CD14-positive monocyte (primary cell): ENCODE measurements at regions not wholly inside any gene's neighbourhood (a gene's known extent, or its start where the extent isn't known, plus 50 kb on each side); places are given as distances from the start of the nearest gene placed in this dataset.

Experiments
- DNase-seq, 3 donors: peaks; one replicate each; pipeline ENCODE4 v3.0.0-alpha.2; 2011 to 2022
- H2AFZ ChIP-seq: 2 replicates; pipeline ENCODE4 v1.6.0; 2012; ENCODE audit warnings: mild to moderate bottlenecking, low read depth, low read length, inconsistent platforms; ENCODE audit not compliant: insufficient read depth, poor library complexity, severe bottlenecking
- H3K27ac ChIP-seq, 2 donors: 1 replicate in 1 of 2; 2 replicates in 1 of 2; pipeline ENCODE4 v1.5.1; 2012 to 2013; ENCODE audit warnings: low read length in 2 of 2, control low read depth in 1 of 2, inconsistent platforms in 1 of 2, low read depth in 1 of 2, mild to moderate bottlenecking in 1 of 2
- H3K27me3 ChIP-seq, 2 donors: one replicate each; pipeline versions ENCODE4 v1.6.0 to v1.6.1; 2011 to 2013; ENCODE audit warnings: low read length in 2 of 2; ENCODE audit not compliant: control insufficient read depth in 2 of 2, insufficient read depth in 2 of 2
- H3K36me3 ChIP-seq, 2 donors: replicated peaks in 1 of 2; 1 replicate in 1 of 2; 2 replicates in 1 of 2; pipeline versions ENCODE4 v1.5.1 to v1.6.1; 2012 to 2013; ENCODE audit warnings: low read length in 2 of 2, control low read depth in 1 of 2, inconsistent platforms in 1 of 2, mild to moderate bottlenecking in 1 of 2; ENCODE audit not compliant: insufficient read depth in 2 of 2, control insufficient read depth in 1 of 2
- H3K4me1 ChIP-seq, 2 donors: 1 replicate in 1 of 2; 2 replicates in 1 of 2; pipeline versions ENCODE4 v1.5.1 to v1.6.1; 2012 to 2013; ENCODE audit warnings: low read length in 2 of 2, control low read depth in 1 of 2, inconsistent platforms in 1 of 2, mild to moderate bottlenecking in 1 of 2, moderate library complexity in 1 of 2; ENCODE audit not compliant: insufficient read depth in 2 of 2, control insufficient read depth in 1 of 2
- H3K4me2 ChIP-seq: replicated peaks from 2 replicates; pipeline ENCODE3; 2012; ENCODE audit warnings: low read length, moderate library complexity, mild to moderate bottlenecking; ENCODE audit not compliant: poor library complexity, severe bottlenecking; ENCODE audit errors: extremely low read depth
- H3K4me3 ChIP-seq, 3 experiments: fragments of 200-600 bp in 1 of 3; sonication (generic) in 1 of 3; replicated peaks in 1 of 3; 1 replicate in 2 of 3; 2 replicates in 1 of 3; pipeline ENCODE4 v1.5.1; 2011 to 2013; ENCODE audit warnings: low read length in 3 of 3, mild to moderate bottlenecking in 3 of 3, control low read depth in 2 of 3, low read depth in 2 of 3, inconsistent platforms in 1 of 3, moderate library complexity in 1 of 3
- H3K79me2 ChIP-seq: 2 replicates; pipeline ENCODE4 v1.6.0; 2012; ENCODE audit warnings: mild to moderate bottlenecking, control low read depth, inconsistent platforms, low read length, moderate library complexity; ENCODE audit not compliant: insufficient read depth
- H3K9ac ChIP-seq: 2 replicates; pipeline ENCODE4 v1.6.0; 2017; ENCODE audit warnings: low read length, mild to moderate bottlenecking; ENCODE audit not compliant: insufficient read depth, poor library complexity, severe bottlenecking
- H3K9me3 ChIP-seq, 2 donors: replicated peaks in 1 of 2; 1 replicate in 1 of 2; 2 replicates in 1 of 2; pipeline versions ENCODE4 v1.5.1 to v1.6.1; 2012 to 2013; ENCODE audit warnings: low read length in 2 of 2, control low read depth in 1 of 2; ENCODE audit not compliant: control insufficient read depth in 1 of 2, insufficient read depth in 1 of 2
- H4K20me1 ChIP-seq: 2 replicates; pipeline ENCODE4 v1.6.0; 2012; ENCODE audit warnings: mild to moderate bottlenecking, low read length, control low read depth, moderate library complexity; ENCODE audit not compliant: insufficient read depth
- H3K27ac Mint-ChIP-seq, 7 donors: one replicate each; pipeline ENCODE4 v1.8.0; 2020; ENCODE audit warnings: mild to moderate bottlenecking in 7 of 7, mixed read lengths in 7 of 7, moderate library complexity in 6 of 7, inconsistent platforms in 2 of 7
- H3K27me3 Mint-ChIP-seq, 3 donors: one replicate each; pipeline ENCODE4 v1.8.0; 2021 to 2022; ENCODE audit warnings: low read depth in 3 of 3, mild to moderate bottlenecking in 3 of 3, mixed read lengths in 3 of 3, moderate library complexity in 3 of 3, inconsistent platforms in 1 of 3
- H3K36me3 Mint-ChIP-seq, 2 donors: one replicate each; pipeline ENCODE4 v1.8.0; 2020; ENCODE audit warnings: mixed read lengths in 2 of 2, inconsistent platforms in 1 of 2, mild to moderate bottlenecking in 1 of 2
- H3K4me1 Mint-ChIP-seq: one replicate; pipeline ENCODE4 v1.8.0; 2020; ENCODE audit warnings: mild to moderate bottlenecking, mixed read lengths
- H3K4me3 Mint-ChIP-seq, 2 donors: one replicate each; pipeline ENCODE4 v1.8.0; 2020; ENCODE audit warnings: mild to moderate bottlenecking in 2 of 2, mixed read lengths in 2 of 2, moderate library complexity in 1 of 2
- H3K9me3 Mint-ChIP-seq, 7 donors: one replicate each; pipeline ENCODE4 v1.8.0; 2020 to 2022; ENCODE audit warnings: mixed read lengths in 7 of 7, mild to moderate bottlenecking in 6 of 7, moderate library complexity in 6 of 7, inconsistent platforms in 2 of 7
- WGBS: methylation state at CpG from one replicate; pipeline ENCODE4 v1.1.5; 2013; ENCODE audit warnings: missing lambda C conversion rate; ENCODE audit not compliant: insufficient coverage; 5-methylcytosine and 5-hydroxymethylcytosine counted together
- intact Hi-C, 2 donors: fragments of 100-400 bp; cut with micrococcal nuclease; formaldehyde crosslinking; loops; one replicate each; pipeline versions ENCODE4 v1.15.0 to v1.15.1; 2023
- TF ChIP-seq, protein P1 (sequence below): fragments of 200-600 bp; IDR thresholded peaks from one replicate; pipeline ENCODE4 v1.8.0; 2022; ENCODE audit warnings: antibody characterized with exemption, mild to moderate bottlenecking

DNA sequence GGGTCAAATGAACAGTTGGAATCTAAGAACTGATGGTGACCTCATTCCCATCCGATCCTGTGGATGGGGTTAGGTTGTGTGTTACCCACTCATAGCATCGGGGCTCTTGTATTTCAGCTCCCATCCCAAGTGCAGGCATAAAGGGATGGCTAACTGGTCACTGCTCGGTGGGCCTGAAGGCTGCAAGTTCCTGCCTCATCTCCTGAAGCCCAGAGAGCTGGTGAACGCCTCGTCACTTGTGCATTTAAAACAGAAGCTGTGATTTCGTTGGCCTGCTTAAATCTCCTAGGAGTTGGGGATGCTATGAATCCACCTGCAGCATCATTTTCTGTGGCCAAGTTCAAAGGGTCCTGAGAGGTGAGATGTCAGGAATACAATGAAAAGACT is 477.0 kb downstream of the TBC1D22A start:
- no peak overlapping the region for H3K27ac Mint-ChIP-seq
- no peaks in the 10 kb centered on the region for H3K36me3 Mint-ChIP-seq
- peaks cover 0 to 7% of the 10 kb centered on the region in 2 donors for H3K9me3 ChIP-seq
- peaks cover 0 to 11% (median 7%) of the 10 kb centered on the region in 7 donors for H3K9me3 Mint-ChIP-seq
- H3K9ac ChIP-seq, result no peak overlapping the region
- H3K4me2 ChIP-seq, result no peak overlapping the region
- no peaks in the 10 kb centered on the region for H3K4me1 ChIP-seq
- H3K27me3 ChIP-seq, result no peaks in the 10 kb centered on the region
- DNase-seq, result no peak
- no peak overlapping the region for H3K27ac ChIP-seq
- peaks cover 0 to 7% (median 7%) of the 10 kb centered on the region in 3 donors for H3K27me3 Mint-ChIP-seq
- H3K79me2 ChIP-seq, result no peaks in the 10 kb centered on the region
- WGBS, result 76% methylated on average over 4 of the region's 6 CpGs
- no peaks in the 10 kb centered on the region for H3K4me1 Mint-ChIP-seq
- no peaks in the 10 kb centered on the region for H4K20me1 ChIP-seq
- H2AFZ ChIP-seq, result no peak overlapping the region
- no peak overlapping the region for H3K4me3 Mint-ChIP-seq
- H3K36me3 ChIP-seq, result no peaks in the 10 kb centered on the region
- TF ChIP-seq, protein P1, sequence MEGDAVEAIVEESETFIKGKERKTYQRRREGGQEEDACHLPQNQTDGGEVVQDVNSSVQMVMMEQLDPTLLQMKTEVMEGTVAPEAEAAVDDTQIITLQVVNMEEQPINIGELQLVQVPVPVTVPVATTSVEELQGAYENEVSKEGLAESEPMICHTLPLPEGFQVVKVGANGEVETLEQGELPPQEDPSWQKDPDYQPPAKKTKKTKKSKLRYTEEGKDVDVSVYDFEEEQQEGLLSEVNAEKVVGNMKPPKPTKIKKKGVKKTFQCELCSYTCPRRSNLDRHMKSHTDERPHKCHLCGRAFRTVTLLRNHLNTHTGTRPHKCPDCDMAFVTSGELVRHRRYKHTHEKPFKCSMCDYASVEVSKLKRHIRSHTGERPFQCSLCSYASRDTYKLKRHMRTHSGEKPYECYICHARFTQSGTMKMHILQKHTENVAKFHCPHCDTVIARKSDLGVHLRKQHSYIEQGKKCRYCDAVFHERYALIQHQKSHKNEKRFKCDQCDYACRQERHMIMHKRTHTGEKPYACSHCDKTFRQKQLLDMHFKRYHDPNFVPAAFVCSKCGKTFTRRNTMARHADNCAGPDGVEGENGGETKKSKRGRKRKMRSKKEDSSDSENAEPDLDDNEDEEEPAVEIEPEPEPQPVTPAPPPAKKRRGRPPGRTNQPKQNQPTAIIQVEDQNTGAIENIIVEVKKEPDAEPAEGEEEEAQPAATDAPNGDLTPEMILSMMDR, result no peak
- no peak overlapping the region for H3K4me3 ChIP-seq
- intact Hi-C loops, result no loop called here

DNA sequence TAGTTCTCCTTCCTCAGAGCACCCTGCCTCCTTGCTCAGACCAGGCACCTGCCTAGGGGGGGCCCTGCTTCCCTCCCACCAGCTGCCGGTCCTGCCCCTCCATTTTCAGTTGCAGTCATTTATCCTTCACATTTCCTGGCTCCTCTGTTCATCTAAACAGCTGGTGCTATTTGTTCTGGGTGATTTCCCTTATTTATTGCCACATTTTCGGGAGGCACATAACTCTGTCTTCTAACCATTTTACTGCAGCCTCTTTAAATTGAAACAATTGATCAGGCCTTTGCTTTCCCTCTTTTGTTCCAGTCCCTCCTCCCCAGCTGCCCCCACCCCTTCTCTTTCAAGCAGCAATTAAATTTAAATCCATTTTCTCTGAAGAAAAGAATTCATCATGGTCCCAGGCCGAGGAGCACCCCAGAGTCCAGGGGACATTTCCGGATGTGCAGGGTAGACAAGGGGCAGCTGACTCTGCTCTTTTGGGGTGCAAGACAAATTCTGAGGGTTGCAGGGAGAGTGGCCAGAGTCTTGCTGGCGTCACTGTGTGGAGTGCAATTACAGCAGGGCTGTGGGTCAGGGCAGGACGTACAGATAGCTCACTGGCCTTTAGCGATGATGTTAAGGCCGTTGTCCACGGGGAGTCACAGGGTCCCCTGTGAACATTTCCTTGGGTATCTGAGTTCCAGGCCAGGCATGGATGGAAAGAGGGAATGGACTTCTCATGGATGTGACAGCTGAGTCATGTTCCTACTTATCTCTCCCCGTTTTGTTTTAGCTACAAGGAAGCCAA is 476.4 kb downstream of the TBC1D22A start:
- 72% methylated on average over 9 of the region's 10 CpGs for WGBS
- H2AFZ ChIP-seq, result no peak overlapping the region
- Mint-ChIP-seq H3K4me3 (no peak overlapping the region), H3K9me3 (peaks cover 1 to 11% (median 8%) of the 10 kb centered on the region in 7 donors), H3K27ac (no peak overlapping the region), H3K27me3 (peaks cover 0 to 7% (median 4%) of the 10 kb centered on the region in 3 donors), H3K4me1 (no peaks in the 10 kb centered on the region), H3K36me3 (no peaks in the 10 kb centered on the region)
- H3K27ac ChIP-seq, result no peak overlapping the region
- no peak overlapping the region for H3K4me3 ChIP-seq
- H3K4me1 ChIP-seq, result no peaks in the 10 kb centered on the region
- intact Hi-C loops, result no loop called here
- no peak for DNase-seq
- H3K9ac ChIP-seq, result no peak overlapping the region
- H3K36me3 ChIP-seq, result no peaks in the 10 kb centered on the region
- no peak overlapping the region for H3K4me2 ChIP-seq
- TF ChIP-seq, protein P1, result no peak
- H3K79me2 ChIP-seq, result no peaks in the 10 kb centered on the region
- H4K20me1 ChIP-seq, result no peaks in the 10 kb centered on the region
- peaks cover 0 to 8% of the 10 kb centered on the region in 2 donors for H3K9me3 ChIP-seq
- H3K27me3 ChIP-seq, result no peaks in the 10 kb centered on the region
